IPS DF 6.9 (cell line): ENCODE measurements at regions not wholly inside any gene's neighbourhood (a gene's known extent, or its start where the extent isn't known, plus 50 kb on each side); places are given as distances from the start of the nearest gene placed in this dataset.
"Not testable (repeated sequence)": the region's sequence is repeated elsewhere in the genome, so short reads cannot be mapped to it uniquely, and the experiment has no call there.

Source experiments
- DNase-seq: peaks from one replicate; pipeline ENCODE4 v3.0.0-alpha.2; 2013; ENCODE audit warnings: low read depth, low spot score
- H3K27ac ChIP-seq: one replicate; pipeline ENCODE4 v1.5.1; 2013; ENCODE audit warnings: low read length, control low read depth
- H3K27me3 ChIP-seq: 2 replicates; pipeline ENCODE4 v1.6.1; 2013; ENCODE audit warnings: mild to moderate bottlenecking, low read length; ENCODE audit not compliant: control insufficient read depth, insufficient read depth
- H3K36me3 ChIP-seq: 2 replicates; pipeline ENCODE4 v1.6.1; 2013; ENCODE audit warnings: low read length; ENCODE audit not compliant: control insufficient read depth, insufficient read depth
- H3K4me1 ChIP-seq: 2 replicates; pipeline ENCODE4 v1.6.1; 2013; ENCODE audit warnings: low read length; ENCODE audit not compliant: control insufficient read depth, insufficient read depth
- H3K4me3 ChIP-seq: 2 replicates; pipeline ENCODE4 v1.5.1; 2013; ENCODE audit warnings: mild to moderate bottlenecking, low read length
- H3K9me3 ChIP-seq: 2 replicates; pipeline ENCODE4 v1.6.1; 2013; ENCODE audit warnings: low read length, inconsistent platforms; ENCODE audit not compliant: control insufficient read depth, insufficient read depth
- WGBS: extraction: QIAGEN DNeasy Blood & Tissue Kit; methylation state at CpG from one replicate; pipeline ENCODE4 v1.1.7; 2013; ENCODE audit warnings: mixed read lengths, missing lambda C conversion rate; ENCODE audit not compliant: insufficient read length, insufficient coverage; 5-methylcytosine and 5-hydroxymethylcytosine counted together

GRCh38 chr9:15080401-15080800 lies 170.2 kb upstream of the FREM1 start:
- H3K9me3 ChIP-seq = no peaks in the 10 kb centered on the region; the same call in 1 of the 2 replicates
- no peak for DNase-seq
- no peak overlapping the region for H3K4me3 ChIP-seq
- no peak overlapping the region for H3K27ac ChIP-seq
- no peaks in the 10 kb centered on the region; the same call in 1 of the 2 replicates for H3K4me1 ChIP-seq
- no CpG with 5 or more reads among the region's 3 CpGs for WGBS
- H3K36me3 ChIP-seq = no peaks in the 10 kb centered on the region
- H3K27me3 ChIP-seq = no peaks in the 10 kb centered on the region

GRCh38 chr9:15079989-15080388 lies 169.8 kb upstream of the FREM1 start:
- no peak overlapping the region for H3K4me3 ChIP-seq
- H3K9me3 ChIP-seq = no peaks in the 10 kb centered on the region; the same call in 1 of the 2 replicates
- WGBS = no CpG with 5 or more reads among the region's 3 CpGs
- no peaks in the 10 kb centered on the region for H3K27me3 ChIP-seq
- H3K36me3 ChIP-seq = no peaks in the 10 kb centered on the region
- no peak for DNase-seq
- no peak overlapping the region for H3K27ac ChIP-seq
- no peaks in the 10 kb centered on the region; the same call in 1 of the 2 replicates for H3K4me1 ChIP-seq

GRCh38 chr9:15077946-15078729 lies 167.9 kb upstream of the FREM1 start:
- H3K4me1 ChIP-seq = no peaks in the 10 kb centered on the region; the same call in 1 of the 2 replicates

GRCh38 chr9:15073620-15074019 lies 163.4 kb upstream of the FREM1 start:
- Histone ChIP-seq H3K9me3 (no peaks in the 10 kb centered on the region; the same call in 1 of the 2 replicates), H3K27me3 (no peaks in the 10 kb centered on the region), H3K36me3 (no peaks in the 10 kb centered on the region), H3K4me3 (no peak overlapping the region), H3K27ac (no peak overlapping the region), H3K4me1 (no peaks in the 10 kb centered on the region; the same call in 1 of the 2 replicates)
- no CpG with 5 or more reads among the region's 2 CpGs for WGBS
- no peak for DNase-seq

More at GRCh38 chr9:15077946-15078729, 167.9 kb upstream of the FREM1 start:
- no peak overlapping the region for H3K4me3 ChIP-seq
- DNase-seq = no peak
- H3K27ac ChIP-seq = no peak overlapping the region
- H3K27me3 ChIP-seq = no peaks in the 10 kb centered on the region
- H3K9me3 ChIP-seq = no peaks in the 10 kb centered on the region; the same call in 1 of the 2 replicates
- no CpG with 5 or more reads among the region's 7 CpGs for WGBS
- H3K36me3 ChIP-seq = no peaks in the 10 kb centered on the region

- no peaks in the 10 kb centered on the region; the same call in 1 of the 2 replicates for H3K9me3 ChIP-seq
- H3K36me3 ChIP-seq = no peaks in the 10 kb centered on the region
- no peak for DNase-seq
- WGBS = no CpG with 5 or more reads among the region's 2 CpGs
- H3K27me3 ChIP-seq = no peaks in the 10 kb centered on the region
- H3K4me1 ChIP-seq = no peaks in the 10 kb centered on the region
- H3K4me3 ChIP-seq = no peak overlapping the region
- H3K27ac ChIP-seq = no peak overlapping the region
These were observed 160.5 kb upstream of the FREM1 start for GRCh38 chr9:15070716-15071115.

- WGBS = no CpG with 5 or more reads among the region's 4 CpGs
- DNase-seq = no peak
These were observed 158.9 kb upstream of the FREM1 start for GRCh38 chr9:15069106-15069505.

GRCh38 chr9:15068261-15068660 lies 158.0 kb upstream of the FREM1 start:
- DNase-seq = no peak
- Histone ChIP-seq H3K27me3 (no peaks in the 10 kb centered on the region), H3K4me3 (no peak overlapping the region), H3K4me1 (no peaks in the 10 kb centered on the region), H3K27ac (no peak overlapping the region), H3K9me3 (no peaks in the 10 kb centered on the region), H3K36me3 (no peaks in the 10 kb centered on the region)
- WGBS = no CpG with 5 or more reads among the region's 4 CpGs

More at GRCh38 chr9:15069106-15069505, 158.9 kb upstream of the FREM1 start:
- H3K27me3 ChIP-seq = no peaks in the 10 kb centered on the region
- no peaks in the 10 kb centered on the region for H3K4me1 ChIP-seq
- H3K36me3 ChIP-seq = no peaks in the 10 kb centered on the region
- H3K9me3 ChIP-seq = no peaks in the 10 kb centered on the region
- H3K4me3 ChIP-seq = no peak overlapping the region
- no peak overlapping the region for H3K27ac ChIP-seq

- Histone ChIP-seq H3K4me3 (no peak overlapping the region), H3K27ac (no peak overlapping the region), H3K4me1 (no peaks in the 10 kb centered on the region), H3K36me3 (no peaks in the 10 kb centered on the region), H3K27me3 (no peaks in the 10 kb centered on the region), H3K9me3 (no peaks in the 10 kb centered on the region)
- DNase-seq = no peak
- WGBS = no CpG with 5 or more reads among the region's 1 CpG
These were observed 148.8 kb upstream of the FREM1 start for GRCh38 chr9:15059003-15059402.

GRCh38 chr9:15058236-15058635 lies 148.0 kb upstream of the FREM1 start:
- Histone ChIP-seq H3K27ac (no peak overlapping the region), H3K27me3 (no peaks in the 10 kb centered on the region), H3K36me3 (no peaks in the 10 kb centered on the region), H3K4me3 (no peak overlapping the region), H3K9me3 (no peaks in the 10 kb centered on the region), H3K4me1 (no peaks in the 10 kb centered on the region)
- WGBS = no CpG with 5 or more reads among the region's 4 CpGs
- no peak for DNase-seq

- H3K36me3 ChIP-seq, H3K9me3 ChIP-seq, H3K4me3 ChIP-seq, H3K4me1 ChIP-seq, H3K27ac ChIP-seq, H3K27me3 ChIP-seq: not testable (repeated sequence)
- DNase-seq = peak; percentile 25
- no CpG with 5 or more reads among the region's 4 CpGs for WGBS
These were observed 145.1 kb upstream of the FREM1 start for GRCh38 chr9:15055284-15055683.

- Histone ChIP-seq H3K4me3 (no peak overlapping the region), H3K27ac (no peak overlapping the region), H3K9me3 (no peaks in the 10 kb centered on the region), H3K4me1 (no peaks in the 10 kb centered on the region), H3K27me3 (no peaks in the 10 kb centered on the region), H3K36me3 (no peaks in the 10 kb centered on the region)
- WGBS = no CpG with 5 or more reads among the region's 1 CpG
- DNase-seq = no peak
These were observed 138.5 kb upstream of the FREM1 start for GRCh38 chr9:15048772-15049171.
